ENCODE measurements at regions not wholly inside any gene's neighbourhood (a gene's known extent, or its start where the extent isn't known, plus 50 kb on each side); places are given as distances from the start of the nearest gene placed in this dataset.

DNA sequence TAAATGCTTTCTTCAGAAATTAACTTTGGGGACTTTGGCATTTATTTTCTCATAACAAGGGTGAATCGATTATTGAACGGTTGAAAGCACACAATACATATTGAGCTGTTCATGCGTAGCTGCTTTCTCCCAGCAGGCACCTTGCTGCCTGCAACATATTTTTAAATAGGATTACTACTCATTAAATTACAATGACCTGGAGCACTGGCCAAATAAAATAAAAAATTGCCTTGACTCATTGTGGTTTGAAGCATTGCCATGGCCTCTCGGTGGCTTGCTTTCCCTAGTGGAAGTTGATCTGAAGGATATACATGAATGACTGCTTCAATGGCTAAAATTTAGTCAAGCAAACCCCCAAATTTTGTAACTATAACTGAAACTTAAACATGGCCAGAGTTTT is 181.6 kb upstream of the NUDT12 start:
- TF ChIP-seq CTCF (conservative IDR thresholded peaks at IDR 0.05; ENCODE audit: low read length) (no peak), EZH2phosphoT487 (IDR thresholded peaks at IDR 0.05; ENCODE audit: borderline replicate concordance, low read depth, low read length) (no peak)
